ENCODE measurements at regions not wholly inside any gene's neighbourhood (a gene's known extent, or its start where the extent isn't known, plus 50 kb on each side); places are given as distances from the start of the nearest gene placed in this dataset.

- no peaks in the 10 kb centered on the region for H3K4me1 ChIP-seq
- intact Hi-C loops (cut with DNase I; ENCODE audit: low total_unique reads), result no loop called here
- H3K4me3 ChIP-seq, result no peak overlapping the region
- no peaks in the 10 kb centered on the region for H3K36me3 ChIP-seq
- ATAC-seq, result no peak
- H3K27me3 ChIP-seq, result peaks cover 0 to 3% (median 0%) of the 10 kb centered on the region in 3 donors
- in situ Hi-C loops (cut with MboI; ENCODE audit: low sequenced_read_pairs in 4 of 4), result no loop called here
- no peak for DNase-seq
- TF ChIP-seq CTCF (IDR thresholded peaks at IDR 0.05 in 4 of 5, conservative IDR thresholded peaks at IDR 0.05 in 1 of 5), result no peak
- TF ChIP-seq POLR2A (IDR thresholded peaks at IDR 0.05), result no peak
- no peak overlapping the region for H3K27ac ChIP-seq
- no peaks in the 10 kb centered on the region for H3K9me3 ChIP-seq
Measured at GRCh38 chr20:43361526-43361925, 96.2 kb upstream of the SRSF6 start.

- DNase-seq, result no peak
- intact Hi-C loops (cut with DNase I; ENCODE audit: low total_unique reads), result no loop called here
- TF ChIP-seq CTCF (IDR thresholded peaks at IDR 0.05 in 4 of 5, conservative IDR thresholded peaks at IDR 0.05 in 1 of 5) (no peak), POLR2A (IDR thresholded peaks at IDR 0.05) (no peak)
- Histone ChIP-seq H3K36me3 (no peaks in the 10 kb centered on the region), H3K27me3 (no peaks in the 10 kb centered on the region), H3K4me3 (no peak overlapping the region), H3K4me1 (no peaks in the 10 kb centered on the region), H3K9me3 (no peaks in the 10 kb centered on the region), H3K27ac (no peak overlapping the region)
- no peak for ATAC-seq
- in situ Hi-C loops (cut with MboI; ENCODE audit: low sequenced_read_pairs in 4 of 4), result no loop called here
Measured at GRCh38 chr20:43360016-43360415, 97.7 kb upstream of the SRSF6 start.

GRCh38 chr20:43358811-43359210 lies 98.9 kb upstream of the SRSF6 start:
- intact Hi-C loops (cut with DNase I; ENCODE audit: low total_unique reads) (no loop called here), in situ Hi-C loops (cut with MboI; ENCODE audit: low sequenced_read_pairs in 4 of 4) (no loop called here)
- no peaks in the 10 kb centered on the region for H3K27me3 ChIP-seq
- no peaks in the 10 kb centered on the region for H3K9me3 ChIP-seq
- H3K27ac ChIP-seq, result no peak overlapping the region
- DNase-seq (no peak), ATAC-seq (no peak)
- H3K4me1 ChIP-seq, result no peaks in the 10 kb centered on the region
- H3K4me3 ChIP-seq, result no peak overlapping the region
- TF ChIP-seq POLR2A (IDR thresholded peaks at IDR 0.05), result no peak
- TF ChIP-seq CTCF (IDR thresholded peaks at IDR 0.05 in 4 of 5, conservative IDR thresholded peaks at IDR 0.05 in 1 of 5), result no peak
- no peaks in the 10 kb centered on the region for H3K36me3 ChIP-seq

- TF ChIP-seq CTCF (IDR thresholded peaks at IDR 0.05 in 4 of 5, conservative IDR thresholded peaks at IDR 0.05 in 1 of 5), result no peak
- TF ChIP-seq POLR2A (IDR thresholded peaks at IDR 0.05), result no peak
- H3K27ac ChIP-seq, result no peak overlapping the region
- H3K9me3 ChIP-seq, result no peaks in the 10 kb centered on the region
- in situ Hi-C loops (cut with MboI; ENCODE audit: low sequenced_read_pairs in 4 of 4) (no loop called here), intact Hi-C loops (cut with DNase I; ENCODE audit: low total_unique reads) (no loop called here)
- H3K27me3 ChIP-seq, result no peaks in the 10 kb centered on the region
- no peak overlapping the region for H3K4me3 ChIP-seq
- H3K4me1 ChIP-seq, result no peaks in the 10 kb centered on the region
- no peak for ATAC-seq
- H3K36me3 ChIP-seq, result no peaks in the 10 kb centered on the region
- DNase-seq, result no peak
Measured at GRCh38 chr20:43357352-43357751, 100.3 kb upstream of the SRSF6 start.

GRCh38 chr20:43355610-43356009 lies 102.1 kb upstream of the SRSF6 start:
- in situ Hi-C loops (cut with MboI; ENCODE audit: low sequenced_read_pairs in 4 of 4) (no loop called here), intact Hi-C loops (cut with DNase I; ENCODE audit: low total_unique reads) (no loop called here)
- H3K36me3 ChIP-seq, result no peaks in the 10 kb centered on the region
- no peak overlapping the region for H3K4me3 ChIP-seq
- TF ChIP-seq POLR2A (IDR thresholded peaks at IDR 0.05), result no peak
- TF ChIP-seq CTCF (IDR thresholded peaks at IDR 0.05 in 4 of 5, conservative IDR thresholded peaks at IDR 0.05 in 1 of 5), result no peak
- ATAC-seq (no peak), DNase-seq (no peak)
- H3K27me3 ChIP-seq, result no peaks in the 10 kb centered on the region
- H3K27ac ChIP-seq, result no peak overlapping the region
- no peaks in the 10 kb centered on the region for H3K4me1 ChIP-seq
- no peaks in the 10 kb centered on the region for H3K9me3 ChIP-seq
